Upper lobe of left lung (tissue), 6 donors: ENCODE measurements at regions not wholly inside any gene's neighbourhood (a gene's known extent, or its start where the extent isn't known, plus 50 kb on each side); places are given as distances from the start of the nearest gene placed in this dataset.
"Not testable (repeated sequence)": the region's sequence is repeated elsewhere in the genome, so short reads cannot be mapped to it uniquely, and the experiment has no call there.

Experiments used
- ATAC-seq, 2 donors: fragments of 200-7000 bp; cut with Tn5 transposase; one replicate each; pipeline ENCODE4 v1.9.1; 2022; ENCODE audit warnings: mild to moderate bottlenecking in 2 of 2, moderate library complexity in 2 of 2; ENCODE audit not compliant: low FRiP score in 2 of 2
- DNase-seq, 2 donors: peaks; one replicate each; pipeline ENCODE4 v3.0.0-alpha.2; 2019 to 2020
- H3K27ac ChIP-seq, 4 donors: fragments of 200-600 bp; sonication (generic); one replicate each; pipeline ENCODE4 v1.5.1; 2016 to 2019
- H3K27me3 ChIP-seq, 4 donors: fragments of 200-600 bp; sonication (generic); one replicate each; pipeline ENCODE4 v1.5.1; 2017 to 2019
- H3K36me3 ChIP-seq, 4 donors: fragments of 200-600 bp; sonication (generic); one replicate each; pipeline ENCODE4 v1.5.1; 2016 to 2019
- H3K4me1 ChIP-seq, 4 donors: fragments of 200-600 bp; sonication (generic); one replicate each; pipeline ENCODE4 v1.5.1; 2018 to 2019
- H3K4me3 ChIP-seq, 4 donors: fragments of 200-600 bp; sonication (generic); one replicate each; pipeline ENCODE4 v1.5.1; 2017 to 2019; ENCODE audit warnings: mild to moderate bottlenecking in 2 of 4, moderate library complexity in 1 of 4
- H3K9me3 ChIP-seq, 4 donors: fragments of 200-600 bp; sonication (generic); one replicate each; pipeline ENCODE4 v1.5.1; 2018 to 2019
- EP300 ChIP-seq, 4 donors: sonication (generic); formaldehyde crosslinking; IDR thresholded peaks; one replicate each; pipeline ENCODE4 v1.5.1; 2017; ENCODE audit warnings: antibody characterized with exemption in 4 of 4, control low read depth in 2 of 4
- POLR2A ChIP-seq, 4 donors: fragments of 450-650 bp; IDR thresholded peaks; one replicate each; pipeline ENCODE4 v1.5.1; 2016 to 2017; ENCODE audit warnings: antibody characterized with exemption in 4 of 4, mild to moderate bottlenecking in 2 of 4
- POLR2AphosphoS5 ChIP-seq, 2 donors: sonication (generic); formaldehyde crosslinking; IDR thresholded peaks; one replicate each; pipeline ENCODE4 v1.5.1; 2017; ENCODE audit warnings: antibody characterized with exemption in 2 of 2
- WGBS, 2 donors: methylation state at CpG; one replicate each; pipeline ENCODE4 v1.1.5; 2017 to 2018; 5-methylcytosine and 5-hydroxymethylcytosine counted together
- TF ChIP-seq, protein P1 (sequence below), 6 experiments: fragments of 450-650 bp in 4 of 6; fragments of 200-600 bp in 2 of 6; sonication (generic) in 2 of 6; IDR thresholded peaks; one replicate each; pipeline ENCODE4 v1.5.1; 2016 to 2019; ENCODE audit warnings: antibody characterized with exemption in 6 of 6
- donor health status: DM: no; HTN: no; CAD: no; lungs with moderate emphysema.
- donor health status: DM: no; HTN: yes; CAD: no; lungs with severe emphysema.

DNA sequence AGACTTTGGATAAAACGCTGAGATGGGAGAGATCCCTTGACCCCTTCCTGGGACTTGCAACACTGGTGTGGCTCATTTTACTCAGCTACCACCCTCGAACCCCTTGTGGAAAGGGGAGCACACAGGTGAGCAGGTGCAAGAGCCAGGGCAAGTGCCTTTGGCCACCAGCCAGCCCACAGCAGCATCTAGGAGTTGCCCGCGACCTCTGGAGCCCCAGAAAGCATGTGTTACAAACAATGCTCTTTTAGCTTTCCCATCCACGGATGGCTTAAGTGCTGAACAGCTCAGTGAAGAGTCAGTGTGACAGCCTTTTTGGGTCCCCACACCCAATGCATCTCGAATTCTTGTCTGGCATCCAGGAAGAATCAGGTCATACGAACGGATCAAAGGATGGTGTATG lies 197.8 kb downstream of the MEMO1 start:
- Histone ChIP-seq H3K27ac (no peak overlapping the region), H3K36me3 (no peaks in the 10 kb centered on the region), H3K27me3 (no peaks in the 10 kb centered on the region), H3K9me3 (no peaks in the 10 kb centered on the region), H3K4me3 (no peak overlapping the region), H3K4me1 (no peaks in the 10 kb centered on the region)
- TF ChIP-seq, protein P1, sequence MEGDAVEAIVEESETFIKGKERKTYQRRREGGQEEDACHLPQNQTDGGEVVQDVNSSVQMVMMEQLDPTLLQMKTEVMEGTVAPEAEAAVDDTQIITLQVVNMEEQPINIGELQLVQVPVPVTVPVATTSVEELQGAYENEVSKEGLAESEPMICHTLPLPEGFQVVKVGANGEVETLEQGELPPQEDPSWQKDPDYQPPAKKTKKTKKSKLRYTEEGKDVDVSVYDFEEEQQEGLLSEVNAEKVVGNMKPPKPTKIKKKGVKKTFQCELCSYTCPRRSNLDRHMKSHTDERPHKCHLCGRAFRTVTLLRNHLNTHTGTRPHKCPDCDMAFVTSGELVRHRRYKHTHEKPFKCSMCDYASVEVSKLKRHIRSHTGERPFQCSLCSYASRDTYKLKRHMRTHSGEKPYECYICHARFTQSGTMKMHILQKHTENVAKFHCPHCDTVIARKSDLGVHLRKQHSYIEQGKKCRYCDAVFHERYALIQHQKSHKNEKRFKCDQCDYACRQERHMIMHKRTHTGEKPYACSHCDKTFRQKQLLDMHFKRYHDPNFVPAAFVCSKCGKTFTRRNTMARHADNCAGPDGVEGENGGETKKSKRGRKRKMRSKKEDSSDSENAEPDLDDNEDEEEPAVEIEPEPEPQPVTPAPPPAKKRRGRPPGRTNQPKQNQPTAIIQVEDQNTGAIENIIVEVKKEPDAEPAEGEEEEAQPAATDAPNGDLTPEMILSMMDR (IDR thresholded peaks at IDR 0.05) = no peak
- TF ChIP-seq POLR2AphosphoS5 (IDR thresholded peaks at IDR 0.05) (no peak), EP300 (IDR thresholded peaks at IDR 0.05) (no peak), POLR2A (IDR thresholded peaks at IDR 0.05) (no peak)
- DNase-seq (no peak), ATAC-seq (no peak)
- WGBS, 2 donors = 76 to 81% methylated on average over 8 of the region's 8 CpGs

DNA sequence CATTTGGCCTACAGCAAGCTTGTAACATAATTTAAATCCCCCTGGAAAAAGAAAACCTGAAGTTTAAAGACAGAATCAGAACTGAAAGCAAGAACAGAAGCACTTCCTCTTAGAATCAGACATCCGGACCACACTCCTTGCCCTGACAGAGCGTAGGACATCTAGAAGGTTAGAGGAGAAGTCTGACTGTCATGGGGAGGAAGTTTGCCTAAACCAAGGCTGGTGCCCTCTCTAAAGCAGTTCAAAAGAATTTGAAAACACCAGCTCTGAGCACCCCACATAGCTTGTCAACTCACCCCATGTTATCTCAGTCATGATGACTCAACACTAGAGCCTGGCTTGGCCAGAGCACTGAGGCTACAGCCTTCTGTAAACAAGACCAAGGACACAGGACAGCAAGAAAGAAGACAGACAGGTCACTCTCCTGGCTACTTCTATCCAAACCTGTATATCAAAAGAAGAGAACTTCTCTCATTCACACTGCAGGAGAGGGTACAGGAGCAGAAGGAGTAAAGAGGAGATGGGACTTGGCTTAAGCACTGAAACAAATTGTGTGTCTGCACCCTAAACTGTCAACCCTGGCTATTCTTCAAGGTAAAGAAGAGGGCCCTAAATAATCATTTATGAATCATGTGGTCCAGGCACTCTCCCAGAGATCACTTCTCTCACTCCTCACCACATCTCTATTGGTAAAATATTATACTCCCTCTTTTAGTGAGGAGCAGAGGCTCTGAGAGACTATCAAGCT lies 198.6 kb downstream of the MEMO1 start:
- Histone ChIP-seq H3K36me3 (no peaks in the 10 kb centered on the region), H3K27me3 (no peaks in the 10 kb centered on the region), H3K4me1 (no peaks in the 10 kb centered on the region), H3K4me3 (no peak overlapping the region), H3K27ac (no peak overlapping the region), H3K9me3 (no peaks in the 10 kb centered on the region)
- DNase-seq (no peak), ATAC-seq (peak; percentile 34 to 65)
- no peak for TF ChIP-seq POLR2A (IDR thresholded peaks at IDR 0.05)
- no peak for TF ChIP-seq POLR2AphosphoS5 (IDR thresholded peaks at IDR 0.05)
- WGBS, 2 donors = 54 to 63% methylated on average over 2 of the region's 2 CpGs

DNA sequence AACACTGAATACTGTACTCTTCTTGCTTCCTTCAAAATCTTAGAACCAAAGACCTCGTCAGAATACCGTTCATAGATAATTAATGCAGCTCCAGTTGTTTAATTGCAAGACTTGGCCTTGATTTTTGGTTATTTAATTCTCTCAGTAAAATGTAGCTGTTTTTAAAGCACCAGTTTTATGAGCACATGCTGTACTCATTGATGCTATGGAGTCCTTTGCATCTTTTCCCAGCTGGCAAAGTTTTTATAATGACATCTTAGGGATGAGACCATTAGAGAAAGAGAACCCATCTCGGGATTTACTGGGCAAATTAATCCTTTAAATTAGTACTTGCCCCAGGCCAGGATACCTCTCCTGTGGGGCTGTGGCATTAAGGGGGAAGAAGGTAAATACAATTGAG lies 199.3 kb downstream of the MEMO1 start:
- DNase-seq = no peak
- H3K4me3 ChIP-seq = no peak overlapping the region
- H3K27me3 ChIP-seq = no peaks in the 10 kb centered on the region
- H3K9me3 ChIP-seq = no peaks in the 10 kb centered on the region
- no peak for ATAC-seq
- no peaks in the 10 kb centered on the region for H3K36me3 ChIP-seq
- no peak overlapping the region for H3K27ac ChIP-seq
- no peaks in the 10 kb centered on the region for H3K4me1 ChIP-seq
- 88 to 95% methylated on average over 3 of the region's 3 CpGs for WGBS, 2 donors
- TF ChIP-seq POLR2A (IDR thresholded peaks at IDR 0.05) = no peak
- TF ChIP-seq POLR2AphosphoS5 (IDR thresholded peaks at IDR 0.05) = no peak
- no peak for TF ChIP-seq EP300 (IDR thresholded peaks at IDR 0.05)
- TF ChIP-seq, protein P1 (IDR thresholded peaks at IDR 0.05) = no peak

DNA sequence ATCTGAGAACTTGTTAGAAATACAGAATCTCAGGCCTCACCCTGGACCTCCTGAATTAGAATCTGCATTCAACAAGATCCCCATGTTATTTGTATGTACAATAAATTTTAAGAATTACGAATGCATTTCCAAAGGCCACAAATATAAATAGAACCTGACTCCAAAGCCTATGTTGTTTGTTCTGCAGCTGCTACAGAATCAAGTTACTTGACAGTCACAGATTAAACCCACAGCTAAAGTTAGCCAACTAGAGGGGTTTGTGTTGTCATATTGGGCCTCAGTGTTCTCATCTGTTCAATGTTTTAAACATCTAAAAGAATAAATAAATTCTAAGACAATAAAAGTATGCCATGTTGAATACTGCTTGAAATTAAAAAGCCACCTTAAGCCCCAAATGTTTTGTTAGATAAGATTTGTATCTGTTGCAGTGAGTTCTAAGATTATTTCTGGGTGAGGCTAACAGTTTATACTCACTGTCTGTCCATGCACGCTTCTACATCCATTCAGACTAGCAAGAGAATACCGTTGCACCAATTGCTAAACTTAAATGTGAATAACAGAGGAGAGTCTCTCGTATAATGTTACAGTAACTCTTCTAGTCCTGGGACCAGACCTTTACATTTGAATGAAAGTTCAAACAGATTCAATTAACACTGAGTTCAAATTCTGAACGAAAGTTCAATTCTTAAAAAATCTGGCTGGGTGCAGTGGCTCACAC lies 200.4 kb downstream of the MEMO1 start:
- DNase-seq (no peak), ATAC-seq (no peak)
- H3K36me3 ChIP-seq = no peaks in the 10 kb centered on the region
- H3K27me3 ChIP-seq = no peaks in the 10 kb centered on the region
- H3K27ac ChIP-seq = no peak overlapping the region
- H3K9me3 ChIP-seq = no peaks in the 10 kb centered on the region
- no peak overlapping the region for H3K4me3 ChIP-seq
- H3K4me1 ChIP-seq = no peaks in the 10 kb centered on the region
- WGBS, 2 donors = 61 to 68% methylated on average over 5 of the region's 5 CpGs
- TF ChIP-seq, protein P1 (IDR thresholded peaks at IDR 0.05) = no peak
- TF ChIP-seq POLR2AphosphoS5 (IDR thresholded peaks at IDR 0.05) (no peak), POLR2A (IDR thresholded peaks at IDR 0.05) (no peak), EP300 (IDR thresholded peaks at IDR 0.05) (no peak)

DNA sequence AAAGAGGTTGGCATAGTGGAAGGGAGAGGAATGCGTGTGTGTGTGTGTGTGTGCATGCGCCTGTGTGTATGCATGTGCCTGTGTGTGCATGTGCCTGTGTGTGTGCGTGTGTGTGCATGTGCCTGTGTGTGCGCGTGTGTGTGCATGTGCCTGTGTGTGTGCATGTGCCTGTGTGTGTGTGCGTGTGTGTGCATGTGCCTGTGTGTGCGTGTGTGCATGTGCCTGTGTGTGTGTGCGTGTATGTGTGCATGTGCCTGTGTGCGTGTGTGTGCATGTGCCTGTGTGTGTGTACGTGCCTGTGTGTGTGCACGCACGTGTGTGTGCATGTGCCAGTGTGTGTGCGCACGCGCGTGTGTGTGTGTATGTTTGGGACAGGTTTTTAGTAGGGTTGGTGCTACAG lies 205.1 kb downstream of the MEMO1 start:
- Histone ChIP-seq H3K4me3 (no peak overlapping the region), H3K36me3 (no peaks in the 10 kb centered on the region), H3K27me3 (no peaks in the 10 kb centered on the region), H3K9me3 (no peaks in the 10 kb centered on the region), H3K4me1 (no peaks in the 10 kb centered on the region), H3K27ac (no peak overlapping the region)
- TF ChIP-seq, protein P1 (IDR thresholded peaks at IDR 0.05) = no peak
- no peak for TF ChIP-seq POLR2AphosphoS5 (IDR thresholded peaks at IDR 0.05)
- no peak for TF ChIP-seq POLR2A (IDR thresholded peaks at IDR 0.05)
- no peak for TF ChIP-seq EP300 (IDR thresholded peaks at IDR 0.05)
- WGBS, 2 donors = 81 to 83% methylated on average over 16 of the region's 16 CpGs
- ATAC-seq (peak in 1 of 2 donors; percentile 30), DNase-seq (no peak)

DNA sequence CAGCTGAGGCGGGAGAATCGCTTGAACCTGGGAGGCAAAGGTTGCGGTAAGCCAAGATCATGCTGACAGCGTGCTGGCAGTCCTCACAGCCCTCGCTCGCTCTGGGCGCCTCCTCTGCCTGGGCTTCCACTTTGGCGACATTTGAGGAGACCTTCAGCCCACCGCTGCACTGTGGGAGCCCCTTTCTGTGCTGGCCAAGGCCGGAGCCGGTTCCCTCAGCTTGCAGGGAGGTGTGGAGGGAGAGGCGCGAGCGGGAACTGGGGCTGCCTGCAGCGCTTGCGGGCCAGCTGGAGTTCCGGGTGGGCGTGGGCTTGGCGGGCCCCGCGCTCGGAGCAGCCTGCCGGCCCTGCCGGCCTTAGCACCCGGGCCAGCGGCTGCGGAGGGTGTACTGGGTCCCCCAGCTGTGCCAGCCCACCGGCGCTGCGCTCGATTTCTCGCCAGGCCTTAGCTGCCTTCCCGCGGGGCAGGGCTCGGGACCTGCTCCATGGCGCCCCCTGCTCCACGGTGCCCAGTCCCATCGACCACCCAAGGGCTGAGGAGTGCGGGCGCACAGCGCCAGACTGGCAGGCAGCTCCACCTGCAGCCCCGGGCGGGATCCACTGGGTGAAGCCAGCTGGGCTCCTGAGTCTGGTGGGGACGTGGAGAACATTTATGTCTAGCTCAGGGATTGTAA lies 207.2 kb downstream of the MEMO1 start:
- not testable (repeated sequence) for H3K36me3 ChIP-seq, ATAC-seq, H3K4me1 ChIP-seq, H3K27me3 ChIP-seq, H3K4me3 ChIP-seq, H3K27ac ChIP-seq, H3K9me3 ChIP-seq
- 74% methylated on average over 20 to 38 of the region's 44 CpGs for WGBS, 2 donors
- DNase-seq = peak in 1 of 2 donors; percentile 76
